Breast epithelium (tissue), 4 donors: ENCODE measurements at regions not wholly inside any gene's neighbourhood (a gene's known extent, or its start where the extent isn't known, plus 50 kb on each side); places are given as distances from the start of the nearest gene placed in this dataset.

Source experiments
- DNase-seq, 2 donors: peaks; one replicate each; pipeline ENCODE4 v3.0.0-alpha.2; 2019; ENCODE audit warnings: low spot score in 2 of 2
- H3K27ac ChIP-seq, 2 donors: fragments of 200-600 bp; sonication (generic) in 1 of 2; one replicate each; pipeline ENCODE4 v1.5.1; 2016 to 2019; ENCODE audit warnings: mild to moderate bottlenecking in 1 of 2
- H3K27me3 ChIP-seq, 2 donors: fragments of 200-600 bp; sonication (generic) in 1 of 2; one replicate each; pipeline versions ENCODE4 v1.5.1 to v1.6.0; 2017 to 2019; ENCODE audit warnings: control low read depth in 1 of 2, mild to moderate bottlenecking in 1 of 2
- H3K36me3 ChIP-seq: fragments of 200-600 bp; one replicate; pipeline ENCODE4 v1.5.1; 2019
- H3K4me1 ChIP-seq, 2 donors: fragments of 200-600 bp; sonication (generic); one replicate each; pipeline ENCODE4 v1.5.1; 2016 to 2019; ENCODE audit warnings: control low read depth in 1 of 2
- H3K4me3 ChIP-seq, 3 donors: fragments of 200-600 bp; sonication (generic); 1 replicate in 2 of 3; 2 replicates in 1 of 3; pipeline ENCODE4 v1.5.1; 2016 to 2019; ENCODE audit warnings: mild to moderate bottlenecking in 3 of 3, moderate library complexity in 2 of 3
- H3K9me3 ChIP-seq, 2 donors: fragments of 200-600 bp; sonication (generic) in 1 of 2; one replicate each; pipeline ENCODE4 v1.5.1; 2016 to 2019; ENCODE audit warnings: control low read depth in 1 of 2
- CTCF ChIP-seq, 3 donors: fragments of 450-650 bp; IDR thresholded peaks; one replicate each; pipeline ENCODE4 v1.5.1; 2016 to 2017; ENCODE audit warnings: antibody characterized with exemption in 3 of 3, mild to moderate bottlenecking in 3 of 3, moderate library complexity in 3 of 3
- POLR2A ChIP-seq: fragments of 450-650 bp; IDR thresholded peaks from one replicate; pipeline ENCODE4 v1.6.1; 2016; ENCODE audit warnings: antibody characterized with exemption, mild to moderate bottlenecking, moderate library complexity
- POLR2AphosphoS5 ChIP-seq, 3 donors: sonication (generic); formaldehyde crosslinking; IDR thresholded peaks; one replicate each; pipeline ENCODE4 v1.6.1; 2017; ENCODE audit warnings: antibody characterized with exemption in 3 of 3
- intact Hi-C: fragments of 100-400 bp; cut with DNase I; formaldehyde crosslinking; loops from one replicate; pipeline ENCODE4 v1.15.1; 2023; ENCODE audit warnings: low total_unique reads

- DNase-seq, result no peak
- Histone ChIP-seq H3K4me3 (no peak overlapping the region), H3K9me3 (no peaks in the 10 kb centered on the region), H3K27me3 (no peaks in the 10 kb centered on the region), H3K4me1 (no peaks in the 10 kb centered on the region), H3K27ac (no peak overlapping the region), H3K36me3 (no peaks in the 10 kb centered on the region)
- intact Hi-C loops, result no loop called here
- TF ChIP-seq POLR2A (no peak), CTCF (IDR thresholded peaks at IDR 0.05) (no peak), POLR2AphosphoS5 (IDR thresholded peaks at IDR 0.05) (no peak)
Measured at GRCh38 chr13:63540061-63540460, 2124.4 kb upstream of the PCDH20 start.

GRCh38 chr13:63517371-63517770 is 2101.7 kb upstream of the PCDH20 start:
- H3K9me3 ChIP-seq, result no peaks in the 10 kb centered on the region
- no peak overlapping the region for H3K27ac ChIP-seq
- H3K4me1 ChIP-seq, result no peaks in the 10 kb centered on the region
- intact Hi-C loops, result no loop called here
- no peak for TF ChIP-seq CTCF (IDR thresholded peaks at IDR 0.05)
- no peak for TF ChIP-seq POLR2AphosphoS5 (IDR thresholded peaks at IDR 0.05)
- TF ChIP-seq POLR2A, result no peak
- no peak overlapping the region for H3K4me3 ChIP-seq
- no peaks in the 10 kb centered on the region for H3K27me3 ChIP-seq
- no peak for DNase-seq
- no peaks in the 10 kb centered on the region for H3K36me3 ChIP-seq

- intact Hi-C loops, result no loop called here
- H3K27me3 ChIP-seq, result no peaks in the 10 kb centered on the region
- H3K27ac ChIP-seq, result no peak overlapping the region
- no peaks in the 10 kb centered on the region for H3K4me1 ChIP-seq
- no peaks in the 10 kb centered on the region for H3K36me3 ChIP-seq
- TF ChIP-seq CTCF (IDR thresholded peaks at IDR 0.05), result no peak
- TF ChIP-seq POLR2AphosphoS5 (IDR thresholded peaks at IDR 0.05), result no peak
- no peak for TF ChIP-seq POLR2A
- DNase-seq, result no peak
- no peaks in the 10 kb centered on the region for H3K9me3 ChIP-seq
- H3K4me3 ChIP-seq, result no peak overlapping the region
Measured at GRCh38 chr13:63516124-63516523, 2100.5 kb upstream of the PCDH20 start.

GRCh38 chr13:63514886-63515285 is 2099.2 kb upstream of the PCDH20 start:
- H3K27me3 ChIP-seq, result no peaks in the 10 kb centered on the region
- TF ChIP-seq CTCF (IDR thresholded peaks at IDR 0.05) (no peak), POLR2AphosphoS5 (IDR thresholded peaks at IDR 0.05) (no peak), POLR2A (no peak)
- H3K36me3 ChIP-seq, result no peaks in the 10 kb centered on the region
- H3K9me3 ChIP-seq, result no peaks in the 10 kb centered on the region
- no peak overlapping the region for H3K4me3 ChIP-seq
- no peak for DNase-seq
- intact Hi-C loops, result no loop called here
- no peaks in the 10 kb centered on the region for H3K4me1 ChIP-seq
- no peak overlapping the region for H3K27ac ChIP-seq

- TF ChIP-seq CTCF (IDR thresholded peaks at IDR 0.05), result no peak
- no peak for TF ChIP-seq POLR2AphosphoS5 (IDR thresholded peaks at IDR 0.05)
- no peak for TF ChIP-seq POLR2A
- H3K9me3 ChIP-seq, result no peaks in the 10 kb centered on the region
- no peak for DNase-seq
- H3K4me3 ChIP-seq, result no peak overlapping the region
- H3K36me3 ChIP-seq, result no peaks in the 10 kb centered on the region
- intact Hi-C loops, result no loop called here
- no peaks in the 10 kb centered on the region for H3K4me1 ChIP-seq
- no peaks in the 10 kb centered on the region for H3K27me3 ChIP-seq
- no peak overlapping the region for H3K27ac ChIP-seq
Measured at GRCh38 chr13:63512095-63512494, 2096.4 kb upstream of the PCDH20 start.
